ENCODE measurements at regions not wholly inside any gene's neighbourhood (a gene's known extent, or its start where the extent isn't known, plus 50 kb on each side); places are given as distances from the start of the nearest gene placed in this dataset.
A peak's percentile ranks its signal among the peaks of the same experiment; 100 is the strongest.

GRCh38 chr10:62658516-62658915, 146.0 kb upstream of the ADO start:
- 73 to 78% methylated on average over 7 to 8 of the region's 8 CpGs for WGBS, 2 donors

GRCh38 chr10:62661143-62661542, 143.4 kb upstream of the ADO start:
- H3K27ac ChIP-seq: no peak overlapping the region
- WGBS, 2 donors: 63 to 88% methylated on average over 3 of the region's 3 CpGs
- H3K4me3 ChIP-seq: no peak overlapping the region
- H3K4me1 ChIP-seq: peaks cover 0 to 7% (median under 1%) of the 10 kb centered on the region in 4 donors
- no peaks in the 10 kb centered on the region for H3K36me3 ChIP-seq
- TF ChIP-seq EP300 (IDR thresholded peaks at IDR 0.05) (no peak), POLR2A (IDR thresholded peaks at IDR 0.05) (no peak), CTCF (IDR thresholded peaks at IDR 0.05) (no peak)
- no peaks in the 10 kb centered on the region for H3K27me3 ChIP-seq
- no peaks in the 10 kb centered on the region for H3K9me3 ChIP-seq
- no peak for DNase-seq (ENCODE audit: low spot score in 2 of 2)

More at GRCh38 chr10:62658516-62658915, 146.0 kb upstream of the ADO start:
- no peaks in the 10 kb centered on the region for H3K9me3 ChIP-seq
- no peak overlapping the region for H3K27ac ChIP-seq
- no peaks in the 10 kb centered on the region for H3K27me3 ChIP-seq
- H3K4me1 ChIP-seq: no peaks in the 10 kb centered on the region
- TF ChIP-seq EP300 (IDR thresholded peaks at IDR 0.05): no peak
- no peak for TF ChIP-seq CTCF (IDR thresholded peaks at IDR 0.05)
- no peak for TF ChIP-seq POLR2A (IDR thresholded peaks at IDR 0.05)
- DNase-seq (ENCODE audit: low spot score in 2 of 2): no peak
- no peak overlapping the region for H3K4me3 ChIP-seq
- no peaks in the 10 kb centered on the region for H3K36me3 ChIP-seq

GRCh38 chr10:62662486-62662885, 142.0 kb upstream of the ADO start:
- 89 to 97% methylated on average over 3 of the region's 3 CpGs for WGBS, 2 donors
- peaks cover 0 to 11% (median 3%) of the 10 kb centered on the region in 4 donors for H3K4me1 ChIP-seq

GRCh38 chr10:62665771-62666170, 138.7 kb upstream of the ADO start:
- Histone ChIP-seq H3K9me3 (no peaks in the 10 kb centered on the region), H3K27ac (peak overlapping the region in 1 of 4 donors; percentile 59), H3K36me3 (no peaks in the 10 kb centered on the region), H3K27me3 (no peaks in the 10 kb centered on the region), H3K4me1 (peaks cover 0 to 11% (median 3%) of the 10 kb centered on the region in 4 donors), H3K4me3 (no peak overlapping the region)
- 25 to 33% methylated on average over 1 of the region's 1 CpG for WGBS, 2 donors
- no peak for DNase-seq (ENCODE audit: low spot score in 2 of 2)
- TF ChIP-seq POLR2A (IDR thresholded peaks at IDR 0.05) (no peak), CTCF (IDR thresholded peaks at IDR 0.05) (no peak), EP300 (IDR thresholded peaks at IDR 0.05) (no peak)

More at GRCh38 chr10:62662486-62662885, 142.0 kb upstream of the ADO start:
- no peaks in the 10 kb centered on the region for H3K9me3 ChIP-seq
- no peak overlapping the region for H3K27ac ChIP-seq
- H3K4me3 ChIP-seq: no peak overlapping the region
- TF ChIP-seq CTCF (IDR thresholded peaks at IDR 0.05) (no peak), POLR2A (IDR thresholded peaks at IDR 0.05) (no peak), EP300 (IDR thresholded peaks at IDR 0.05) (no peak)
- no peaks in the 10 kb centered on the region for H3K36me3 ChIP-seq
- H3K27me3 ChIP-seq: no peaks in the 10 kb centered on the region
- DNase-seq (ENCODE audit: low spot score in 2 of 2): no peak

GRCh38 chr10:62666275-62666674, 138.2 kb upstream of the ADO start:
- peaks cover 0 to 11% (median 3%) of the 10 kb centered on the region in 4 donors for H3K4me1 ChIP-seq
- peak overlapping the region in 2 of 4 donors; percentile 6 to 59 for H3K27ac ChIP-seq
- TF ChIP-seq CTCF (IDR thresholded peaks at IDR 0.05) (no peak), EP300 (IDR thresholded peaks at IDR 0.05) (no peak), POLR2A (IDR thresholded peaks at IDR 0.05) (no peak)
- no peak overlapping the region for H3K4me3 ChIP-seq
- 22 to 35% methylated on average over 2 of the region's 2 CpGs for WGBS, 2 donors
- H3K36me3 ChIP-seq: no peaks in the 10 kb centered on the region
- no peak for DNase-seq (ENCODE audit: low spot score in 2 of 2)
- no peaks in the 10 kb centered on the region for H3K27me3 ChIP-seq
- no peaks in the 10 kb centered on the region for H3K9me3 ChIP-seq

Data from tibial nerve (tissue), 4 donors.